ENCODE measurements at regions not wholly inside any gene's neighbourhood (a gene's known extent, or its start where the extent isn't known, plus 50 kb on each side); places are given as distances from the start of the nearest gene placed in this dataset.
"Not testable (repeated sequence)": the region's sequence is repeated elsewhere in the genome, so short reads cannot be mapped to it uniquely, and the experiment has no call there.

DNA sequence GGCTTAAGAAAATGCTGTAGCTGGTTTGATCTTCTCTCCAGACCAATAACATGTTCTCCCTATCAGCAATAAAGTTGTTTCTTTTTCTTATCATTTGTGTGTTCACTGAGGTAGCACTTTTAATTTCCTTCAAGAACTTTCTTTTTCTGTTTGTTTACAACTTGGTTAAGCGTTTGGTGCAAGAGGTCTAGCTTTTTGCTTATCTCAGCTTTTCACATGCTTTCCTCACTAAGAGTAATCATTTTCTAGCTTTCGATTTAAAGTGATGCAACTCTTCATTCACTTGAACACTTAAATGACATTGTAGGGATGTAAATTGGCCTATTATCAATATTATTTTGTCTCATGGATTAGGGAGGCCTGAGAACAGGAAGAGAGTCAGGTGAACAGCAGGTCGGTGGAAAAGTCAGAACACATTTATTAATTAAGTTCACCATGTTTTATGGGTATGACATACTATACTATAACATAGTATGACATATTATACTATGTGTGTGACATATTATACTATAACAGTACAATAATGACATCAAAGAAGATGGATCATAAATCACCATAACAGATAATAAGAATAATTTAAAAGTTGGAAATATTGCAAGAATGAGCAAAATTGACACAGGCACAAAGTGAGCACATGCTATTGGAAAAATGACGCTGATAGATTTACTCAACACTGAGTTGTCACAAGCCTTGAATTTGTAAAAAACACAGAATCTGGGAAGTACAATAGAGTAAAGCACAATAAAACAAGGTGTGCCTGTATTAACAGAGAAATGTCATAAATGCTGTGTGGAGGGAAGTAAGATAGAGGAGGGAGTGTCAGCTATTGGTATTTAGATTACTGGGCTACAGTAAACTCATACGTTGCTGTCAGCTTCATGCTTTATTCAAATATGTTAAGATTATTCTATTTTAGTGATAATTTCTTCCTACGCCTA is 218.6 kb upstream of the SLC7A11 start:
- H3K27ac Mint-ChIP-seq, result no peak overlapping the region
- H3K4me3 Mint-ChIP-seq (ENCODE audit: low read depth), result no peak overlapping the region
- no peaks in the 10 kb centered on the region for H3K36me3 Mint-ChIP-seq (ENCODE audit: insufficient read depth)
- peaks cover 2% of the 10 kb centered on the region for H3K4me1 Mint-ChIP-seq (ENCODE audit: low read depth)
- no peak for DNase-seq (ENCODE audit: low spot score, unreplicated experiment)
- TF ChIP-seq, protein P1, sequence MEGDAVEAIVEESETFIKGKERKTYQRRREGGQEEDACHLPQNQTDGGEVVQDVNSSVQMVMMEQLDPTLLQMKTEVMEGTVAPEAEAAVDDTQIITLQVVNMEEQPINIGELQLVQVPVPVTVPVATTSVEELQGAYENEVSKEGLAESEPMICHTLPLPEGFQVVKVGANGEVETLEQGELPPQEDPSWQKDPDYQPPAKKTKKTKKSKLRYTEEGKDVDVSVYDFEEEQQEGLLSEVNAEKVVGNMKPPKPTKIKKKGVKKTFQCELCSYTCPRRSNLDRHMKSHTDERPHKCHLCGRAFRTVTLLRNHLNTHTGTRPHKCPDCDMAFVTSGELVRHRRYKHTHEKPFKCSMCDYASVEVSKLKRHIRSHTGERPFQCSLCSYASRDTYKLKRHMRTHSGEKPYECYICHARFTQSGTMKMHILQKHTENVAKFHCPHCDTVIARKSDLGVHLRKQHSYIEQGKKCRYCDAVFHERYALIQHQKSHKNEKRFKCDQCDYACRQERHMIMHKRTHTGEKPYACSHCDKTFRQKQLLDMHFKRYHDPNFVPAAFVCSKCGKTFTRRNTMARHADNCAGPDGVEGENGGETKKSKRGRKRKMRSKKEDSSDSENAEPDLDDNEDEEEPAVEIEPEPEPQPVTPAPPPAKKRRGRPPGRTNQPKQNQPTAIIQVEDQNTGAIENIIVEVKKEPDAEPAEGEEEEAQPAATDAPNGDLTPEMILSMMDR (IDR thresholded peaks at IDR 0.05; ENCODE audit: unreplicated experiment), result no peak
- no peaks in the 10 kb centered on the region for H3K27me3 Mint-ChIP-seq
- H3K9me3 Mint-ChIP-seq (ENCODE audit: low read depth), result no peaks in the 10 kb centered on the region

DNA sequence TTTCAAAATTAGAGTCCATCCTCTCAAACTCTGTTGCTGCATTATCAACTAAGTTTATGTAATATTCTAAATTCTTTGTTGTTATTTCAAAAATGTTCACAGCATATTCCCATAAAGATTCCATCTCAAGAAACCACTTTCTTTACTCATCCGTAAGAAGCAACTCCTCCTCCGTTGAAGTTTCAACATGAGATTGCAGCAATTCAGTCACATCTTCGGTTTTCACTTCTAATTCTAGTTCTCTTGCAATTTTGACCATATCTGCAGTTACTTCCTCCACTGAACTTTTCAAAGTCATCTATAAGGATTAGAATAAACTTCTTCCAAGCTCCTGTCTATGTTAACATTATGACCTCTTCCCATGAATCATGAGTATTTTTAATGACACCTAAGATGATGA is 216.6 kb upstream of the SLC7A11 start:
- no peaks in the 10 kb centered on the region for H3K9me3 Mint-ChIP-seq (ENCODE audit: low read depth)
- no peak overlapping the region for H3K27ac Mint-ChIP-seq
- no peaks in the 10 kb centered on the region for H3K36me3 Mint-ChIP-seq (ENCODE audit: insufficient read depth)
- no peaks in the 10 kb centered on the region for H3K27me3 Mint-ChIP-seq
- peaks cover 2% of the 10 kb centered on the region for H3K4me1 Mint-ChIP-seq (ENCODE audit: low read depth)
- no peak for DNase-seq (ENCODE audit: low spot score, unreplicated experiment)
- TF ChIP-seq, protein P1 (IDR thresholded peaks at IDR 0.05; ENCODE audit: unreplicated experiment), result no peak
- no peak overlapping the region for H3K4me3 Mint-ChIP-seq (ENCODE audit: low read depth)

DNA sequence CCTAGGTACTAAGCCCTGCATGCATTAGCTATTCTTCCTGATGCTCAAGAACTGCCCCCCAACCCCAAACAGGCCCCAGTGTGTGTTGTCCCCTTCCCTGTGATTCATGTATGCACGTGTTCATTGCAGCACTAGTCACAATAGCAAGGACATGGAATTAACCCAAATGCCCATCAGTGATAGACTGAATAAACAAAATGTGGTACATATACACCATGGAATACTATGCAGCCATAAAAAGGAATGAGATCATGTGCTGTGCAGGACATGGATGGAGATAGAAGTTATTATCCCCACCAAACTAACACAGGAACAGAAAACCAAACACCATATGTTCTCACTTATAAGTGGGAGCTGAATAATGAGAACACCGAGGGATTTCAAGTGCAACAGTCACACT is 214.2 kb upstream of the SLC7A11 start:
- not testable (repeated sequence) for H3K27ac Mint-ChIP-seq; H3K4me1 Mint-ChIP-seq (ENCODE audit: low read depth); H3K36me3 Mint-ChIP-seq (ENCODE audit: insufficient read depth)

DNA sequence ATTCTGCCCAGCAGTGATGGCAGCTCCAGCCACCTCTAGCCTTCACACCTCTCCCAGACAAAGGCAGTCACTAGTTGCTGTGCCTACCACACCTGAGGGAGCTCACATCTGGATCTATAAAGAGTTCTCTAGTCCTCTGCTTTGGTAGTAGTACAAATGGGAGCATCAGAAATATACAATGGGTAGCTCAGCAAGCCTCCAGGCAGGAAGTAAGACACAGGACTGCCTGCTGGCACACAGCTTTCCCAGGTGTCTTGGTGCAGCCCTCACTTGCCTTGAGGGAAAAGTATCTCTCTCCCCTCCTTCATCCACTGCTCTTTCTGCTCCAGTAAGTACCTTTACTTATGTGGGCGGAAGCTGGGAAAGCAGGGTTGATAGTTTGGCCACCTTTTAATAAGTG is 212.9 kb upstream of the SLC7A11 start:
- no peak for DNase-seq (ENCODE audit: low spot score, unreplicated experiment)
- Mint-ChIP-seq H3K9me3 (ENCODE audit: low read depth) (no peaks in the 10 kb centered on the region), H3K4me1 (ENCODE audit: low read depth) (peaks cover 2% of the 10 kb centered on the region), H3K4me3 (ENCODE audit: low read depth) (no peak overlapping the region), H3K36me3 (ENCODE audit: insufficient read depth) (no peaks in the 10 kb centered on the region), H3K27me3 (no peaks in the 10 kb centered on the region), H3K27ac (no peak overlapping the region)
- TF ChIP-seq, protein P1 (IDR thresholded peaks at IDR 0.05; ENCODE audit: unreplicated experiment), result no peak

More for the DNA sequence above, 214.2 kb upstream of the SLC7A11 start:
- not testable (repeated sequence) for H3K9me3 Mint-ChIP-seq (ENCODE audit: low read depth); DNase-seq (ENCODE audit: low spot score, unreplicated experiment); H3K4me3 Mint-ChIP-seq (ENCODE audit: low read depth); H3K27me3 Mint-ChIP-seq

DNA sequence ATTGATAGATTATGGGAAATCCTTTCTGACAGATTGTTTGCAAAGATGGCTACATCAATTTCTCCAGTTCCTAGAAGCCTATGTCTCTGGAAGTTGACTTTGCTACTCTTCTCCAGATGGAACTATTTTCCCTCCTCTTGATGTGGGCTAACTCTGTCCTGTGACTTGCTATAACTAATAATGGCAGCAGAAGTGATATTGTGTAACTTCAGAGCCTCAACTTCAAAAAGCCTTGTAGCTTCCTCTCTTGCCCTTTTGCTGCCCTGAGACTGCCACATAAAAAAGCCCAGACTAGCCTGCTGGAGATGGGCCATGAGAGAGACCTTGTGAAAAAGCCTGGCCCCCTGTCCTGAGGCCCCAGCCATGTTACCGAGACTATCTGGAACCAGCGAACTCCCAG is 210.7 kb upstream of the SLC7A11 start:
- no peak for DNase-seq (ENCODE audit: low spot score, unreplicated experiment)
- Mint-ChIP-seq H3K4me3 (ENCODE audit: low read depth) (no peak overlapping the region), H3K36me3 (ENCODE audit: insufficient read depth) (no peaks in the 10 kb centered on the region), H3K27ac (no peak overlapping the region), H3K27me3 (no peaks in the 10 kb centered on the region), H3K4me1 (ENCODE audit: low read depth) (peaks cover 2% of the 10 kb centered on the region), H3K9me3 (ENCODE audit: low read depth) (no peaks in the 10 kb centered on the region)
- TF ChIP-seq, protein P1 (IDR thresholded peaks at IDR 0.05; ENCODE audit: unreplicated experiment), result no peak

DNA sequence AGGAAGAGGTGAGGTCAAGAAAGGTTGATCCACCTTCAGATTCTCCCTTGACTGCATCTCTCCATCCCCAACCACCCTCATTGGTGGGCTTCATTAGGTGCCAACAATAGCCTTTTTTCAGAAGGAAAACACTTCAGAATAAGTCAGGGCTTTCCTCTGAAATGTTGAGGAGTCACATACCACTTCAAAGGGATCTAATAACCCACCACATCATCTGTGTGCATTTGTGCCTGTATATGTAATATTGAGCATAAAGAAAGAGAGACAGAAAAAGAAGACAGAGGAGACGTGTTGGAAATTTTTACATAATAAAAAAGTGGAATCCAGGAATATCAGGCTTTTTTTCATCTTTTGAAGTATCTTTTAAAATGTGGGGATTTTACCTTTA is 209.1 kb upstream of the SLC7A11 start:
- no peak overlapping the region for H3K27ac Mint-ChIP-seq
- no peaks in the 10 kb centered on the region for H3K4me1 Mint-ChIP-seq (ENCODE audit: low read depth)

More for the DNA sequence above, 209.1 kb upstream of the SLC7A11 start:
- no peak overlapping the region for H3K4me3 Mint-ChIP-seq (ENCODE audit: low read depth)
- no peak for DNase-seq (ENCODE audit: low spot score, unreplicated experiment)
- no peaks in the 10 kb centered on the region for H3K9me3 Mint-ChIP-seq (ENCODE audit: low read depth)
- TF ChIP-seq, protein P1 (IDR thresholded peaks at IDR 0.05; ENCODE audit: unreplicated experiment), result no peak
- no peaks in the 10 kb centered on the region for H3K36me3 Mint-ChIP-seq (ENCODE audit: insufficient read depth)
- H3K27me3 Mint-ChIP-seq, result no peaks in the 10 kb centered on the region

All from progenitor cell of endocrine pancreas (in vitro differentiated cells).